ENCODE measurements at regions not wholly inside any gene's neighbourhood (a gene's known extent, or its start where the extent isn't known, plus 50 kb on each side); places are given as distances from the start of the nearest gene placed in this dataset.

GRCh38 chr17:52674686-52675085 lies 516.2 kb upstream of the CA10 start:
- no peak for TF ChIP-seq POLR2AphosphoS5 (IDR thresholded peaks at IDR 0.05; ENCODE audit: low read depth, low read length)
- TF ChIP-seq POLR2A (IDR thresholded peaks at IDR 0.05; ENCODE audit: borderline replicate concordance, extremely low read depth, insufficient read depth, insufficient read length): no peak
- TF ChIP-seq CTCF (IDR thresholded peaks at IDR 0.05 in 2 of 3, conservative IDR thresholded peaks at IDR 0.05 in 1 of 3; ENCODE audit: borderline replicate concordance in 1 of 3, insufficient read depth in 1 of 3, low read depth in 2 of 3, low read length in 2 of 3): no peak

Measured in HCT116 (cell line).